ENCODE measurements at regions not wholly inside any gene's neighbourhood (a gene's known extent, or its start where the extent isn't known, plus 50 kb on each side); places are given as distances from the start of the nearest gene placed in this dataset.

- DNase-seq, result no peak
Observed at GRCh38 chr3:36201546-36201945, 178.8 kb upstream of the STAC start.

GRCh38 chr3:36206956-36207580, 173.2 kb upstream of the STAC start:
- no peak for DNase-seq

- DNase-seq, result no peak
Observed at GRCh38 chr3:36210840-36211651, 169.3 kb upstream of the STAC start.

- DNase-seq, result no peak
Observed at GRCh38 chr3:36211652-36211999, 168.7 kb upstream of the STAC start.

GRCh38 chr3:36212251-36212650, 168.1 kb upstream of the STAC start:
- DNase-seq, result no peak

GRCh38 chr3:36214460-36214859, 165.8 kb upstream of the STAC start:
- DNase-seq, result no peak

- DNase-seq, result no peak
Observed at GRCh38 chr3:36215241-36215640, 165.1 kb upstream of the STAC start.

GRCh38 chr3:36219398-36219797, 160.9 kb upstream of the STAC start:
- DNase-seq, result no peak

GRCh38 chr3:36220173-36220572, 160.1 kb upstream of the STAC start:
- DNase-seq, result no peak

GRCh38 chr3:36221975-36222374, 158.3 kb upstream of the STAC start:
- DNase-seq, result no peak

GRCh38 chr3:36227980-36228379, 152.3 kb upstream of the STAC start:
- DNase-seq, result no peak

- DNase-seq, result no peak
Observed at GRCh38 chr3:36229496-36229895, 150.8 kb upstream of the STAC start.

- no peak for DNase-seq
Observed at GRCh38 chr3:36232797-36233489, 147.4 kb upstream of the STAC start.

- no peak for DNase-seq
Observed at GRCh38 chr3:36244728-36245127, 135.6 kb upstream of the STAC start.

GRCh38 chr3:36248374-36248773, 131.9 kb upstream of the STAC start:
- no peak for DNase-seq

- DNase-seq, result no peak
Observed at GRCh38 chr3:36250191-36250590, 130.1 kb upstream of the STAC start.

- DNase-seq, result no peak
Observed at GRCh38 chr3:36257158-36257852, 123.0 kb upstream of the STAC start.

- DNase-seq, result no peak
Observed at GRCh38 chr3:36258421-36258820, 121.9 kb upstream of the STAC start.

GRCh38 chr3:36259580-36259979, 120.7 kb upstream of the STAC start:
- DNase-seq, result no peak

GRCh38 chr3:36269274-36269673, 111.0 kb upstream of the STAC start:
- DNase-seq, result no peak

GRCh38 chr3:36282766-36283165, 97.5 kb upstream of the STAC start:
- no peak for DNase-seq

- no peak for DNase-seq
Observed at GRCh38 chr3:36295296-36295695, 85.0 kb upstream of the STAC start.

GRCh38 chr3:36297195-36297594, 83.1 kb upstream of the STAC start:
- no peak for DNase-seq

GRCh38 chr3:36298188-36298587, 82.1 kb upstream of the STAC start:
- no peak for DNase-seq
